ENCODE measurements at regions not wholly inside any gene's neighbourhood (a gene's known extent, or its start where the extent isn't known, plus 50 kb on each side); places are given as distances from the start of the nearest gene placed in this dataset.

DNA sequence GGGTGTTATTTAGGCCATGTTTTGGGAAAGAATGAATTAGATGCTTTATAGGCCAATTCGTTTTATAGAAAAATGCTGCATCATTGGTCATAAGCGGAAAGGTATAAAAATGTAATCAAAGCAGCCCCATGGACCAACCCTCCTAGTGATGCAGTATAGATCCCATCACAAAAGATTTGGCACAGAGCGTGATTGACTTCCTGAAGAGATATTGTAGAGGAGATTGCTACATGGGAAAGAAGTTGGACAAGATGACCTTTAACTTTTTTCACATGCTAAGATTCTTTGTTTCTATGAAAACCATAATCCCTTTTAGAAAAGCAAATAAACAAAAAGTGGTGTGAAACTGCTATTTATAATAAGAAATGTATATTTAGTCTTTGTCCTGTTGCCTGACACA is 136.5 kb upstream of the FNDC3A start:
- TF ChIP-seq, protein P1, sequence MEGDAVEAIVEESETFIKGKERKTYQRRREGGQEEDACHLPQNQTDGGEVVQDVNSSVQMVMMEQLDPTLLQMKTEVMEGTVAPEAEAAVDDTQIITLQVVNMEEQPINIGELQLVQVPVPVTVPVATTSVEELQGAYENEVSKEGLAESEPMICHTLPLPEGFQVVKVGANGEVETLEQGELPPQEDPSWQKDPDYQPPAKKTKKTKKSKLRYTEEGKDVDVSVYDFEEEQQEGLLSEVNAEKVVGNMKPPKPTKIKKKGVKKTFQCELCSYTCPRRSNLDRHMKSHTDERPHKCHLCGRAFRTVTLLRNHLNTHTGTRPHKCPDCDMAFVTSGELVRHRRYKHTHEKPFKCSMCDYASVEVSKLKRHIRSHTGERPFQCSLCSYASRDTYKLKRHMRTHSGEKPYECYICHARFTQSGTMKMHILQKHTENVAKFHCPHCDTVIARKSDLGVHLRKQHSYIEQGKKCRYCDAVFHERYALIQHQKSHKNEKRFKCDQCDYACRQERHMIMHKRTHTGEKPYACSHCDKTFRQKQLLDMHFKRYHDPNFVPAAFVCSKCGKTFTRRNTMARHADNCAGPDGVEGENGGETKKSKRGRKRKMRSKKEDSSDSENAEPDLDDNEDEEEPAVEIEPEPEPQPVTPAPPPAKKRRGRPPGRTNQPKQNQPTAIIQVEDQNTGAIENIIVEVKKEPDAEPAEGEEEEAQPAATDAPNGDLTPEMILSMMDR (IDR thresholded peaks at IDR 0.05), result no peak
- no peak for TF ChIP-seq POLR2A (IDR thresholded peaks at IDR 0.05)
